ENCODE measurements at regions not wholly inside any gene's neighbourhood (a gene's known extent, or its start where the extent isn't known, plus 50 kb on each side); places are given as distances from the start of the nearest gene placed in this dataset.
A peak's percentile ranks its signal among the peaks of the same experiment; 100 is the strongest.
"Not testable (repeated sequence)": the region's sequence is repeated elsewhere in the genome, so short reads cannot be mapped to it uniquely, and the experiment has no call there.

DNA sequence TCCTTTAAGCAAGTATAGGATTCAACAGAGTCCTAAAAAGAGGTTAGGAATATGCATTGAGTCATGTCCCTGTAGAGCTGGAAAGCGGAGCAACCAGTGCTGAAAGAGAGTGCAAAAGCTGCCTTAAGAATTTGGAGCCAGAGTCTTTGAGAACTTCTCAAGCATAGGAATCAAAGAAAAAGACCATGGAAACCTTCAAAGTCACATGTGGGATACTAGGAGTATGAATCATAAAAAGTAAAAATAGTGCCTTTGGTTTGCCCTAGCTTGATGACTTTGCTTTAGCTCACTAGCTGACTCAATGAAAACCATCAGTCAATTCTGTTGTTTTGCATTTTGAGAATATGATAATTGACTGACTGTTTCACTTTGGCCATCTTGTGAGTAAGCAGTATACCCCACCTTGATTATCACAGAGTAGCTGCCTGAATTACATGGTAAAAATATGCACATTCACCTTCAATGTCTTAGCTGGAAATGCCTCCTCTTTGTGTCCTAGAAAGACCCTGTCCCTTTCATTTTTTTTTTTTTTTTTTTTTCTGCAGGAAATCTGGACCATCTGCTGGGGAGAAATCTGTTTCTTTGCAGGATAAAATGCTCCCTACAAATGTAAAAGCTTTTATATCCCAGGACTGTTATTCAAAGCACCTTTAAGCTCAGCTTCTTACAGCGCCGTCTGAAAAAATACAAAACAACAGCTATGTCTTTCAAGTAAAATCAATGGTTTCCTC is 248.6 kb upstream of the KRR1 start:
- no peak for DNase-seq

GRCh38 chr12:75759196-75759595 is 247.8 kb upstream of the KRR1 start:
- no peak for DNase-seq

- no peak for DNase-seq
Observed at GRCh38 chr12:75756771-75757170, 245.4 kb upstream of the KRR1 start.

DNA sequence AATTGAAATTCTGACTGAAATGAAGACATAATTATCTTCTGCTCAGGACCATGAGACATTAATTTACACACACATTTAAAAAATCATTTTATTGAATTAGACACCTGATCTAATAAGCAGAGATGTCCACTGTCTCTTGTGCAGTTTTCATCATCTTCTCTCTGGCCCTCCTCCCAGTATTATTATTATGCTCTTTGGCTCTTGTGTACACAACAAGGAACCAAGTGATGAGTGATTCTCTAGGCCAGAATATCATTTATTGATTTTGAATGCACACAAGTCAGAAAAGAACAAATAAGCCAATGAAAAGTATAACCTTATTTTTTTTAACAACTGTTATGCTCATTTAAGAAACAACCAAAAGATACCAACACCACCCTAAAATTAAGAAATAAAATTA is 244.7 kb upstream of the KRR1 start:
- DNase-seq = no peak

DNA sequence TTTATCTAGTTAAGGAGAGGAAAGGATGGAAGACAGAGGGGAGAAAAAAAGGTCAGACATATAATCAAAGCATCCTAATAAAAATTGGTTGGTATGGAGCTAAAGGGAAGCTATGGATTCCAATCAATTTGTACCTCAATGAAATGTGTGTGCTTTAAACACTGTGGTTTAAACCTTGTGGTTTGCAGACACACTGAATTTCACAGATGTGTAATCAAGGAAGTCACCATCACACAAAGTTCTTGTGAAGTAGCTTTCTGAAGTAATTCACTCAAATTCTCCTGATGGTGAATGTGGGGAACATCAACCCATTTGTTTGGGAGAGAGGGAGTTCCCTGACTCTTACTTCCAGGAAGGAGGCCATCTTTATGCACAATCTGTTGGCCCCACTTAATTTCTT is 243.3 kb upstream of the KRR1 start:
- DNase-seq = no peak

- no peak for DNase-seq
Observed at GRCh38 chr12:75754141-75754540, 242.7 kb upstream of the KRR1 start.

- no peak for DNase-seq
Observed at GRCh38 chr12:75751769-75752471, 240.5 kb upstream of the KRR1 start.

DNA sequence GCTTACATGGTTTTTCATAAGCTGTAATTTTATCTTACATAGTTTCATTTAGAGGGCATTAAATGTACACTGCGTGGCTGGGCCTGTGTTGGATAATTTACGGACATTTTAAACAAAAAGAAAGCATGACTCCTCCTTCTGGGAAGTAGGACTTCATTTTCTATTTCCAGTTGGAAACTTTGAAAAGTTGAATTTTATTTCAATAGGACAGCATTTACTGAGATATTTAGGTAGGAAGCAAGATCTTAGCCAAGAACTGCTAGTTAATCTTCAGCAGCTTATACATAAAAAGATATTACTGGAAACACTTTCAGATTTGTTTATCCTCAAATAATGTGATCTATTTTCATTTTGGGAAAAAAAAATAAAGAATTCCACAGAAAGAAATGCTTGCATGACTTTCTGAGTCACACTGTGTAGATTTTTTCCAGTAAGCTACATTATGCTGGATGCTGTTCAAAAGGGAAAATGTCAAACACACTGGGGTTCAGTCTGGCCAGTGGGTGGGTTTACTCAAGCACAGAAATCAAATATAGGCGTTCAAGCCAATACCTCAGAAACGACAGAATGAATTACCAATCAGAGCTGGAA is 239.4 kb upstream of the KRR1 start:
- no peak for DNase-seq

DNA sequence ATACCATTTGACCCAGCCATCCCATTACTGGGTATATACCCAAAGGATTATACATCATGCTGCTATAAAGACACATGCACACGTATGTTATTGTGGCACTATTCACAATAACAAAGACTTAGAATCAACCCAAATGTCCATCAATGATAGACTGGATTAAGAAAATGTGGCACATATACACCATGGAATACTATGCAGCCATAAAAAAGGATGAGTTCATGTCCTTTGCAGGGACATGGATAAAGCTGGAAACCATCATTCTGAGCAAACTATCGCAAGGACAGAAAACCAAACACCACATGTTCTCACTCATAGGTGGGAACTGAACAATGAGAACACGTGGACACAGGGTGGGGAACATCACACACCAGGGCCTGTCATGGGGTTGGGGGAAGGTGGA is 237.6 kb upstream of the KRR1 start:
- DNase-seq = not testable (repeated sequence)

DNA sequence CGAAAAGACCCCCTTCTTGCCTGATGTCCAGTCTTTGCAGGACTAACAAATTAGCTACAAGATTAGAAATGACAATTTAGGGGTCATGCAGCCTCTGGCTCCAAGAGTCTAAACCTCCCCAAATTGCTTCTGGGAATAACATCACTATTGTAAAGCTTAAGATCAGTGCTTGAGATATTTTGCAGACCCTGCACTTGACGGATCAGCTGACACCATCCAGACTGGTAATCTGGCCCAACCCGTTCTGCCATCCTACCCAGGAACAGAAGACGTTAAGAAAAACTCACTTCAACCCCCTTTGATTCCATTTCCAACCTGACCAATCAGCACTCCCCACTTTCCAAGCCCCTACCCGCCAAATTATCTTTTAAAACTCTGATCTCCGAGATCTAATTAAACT is 236.7 kb upstream of the KRR1 start:
- no peak for DNase-seq

GRCh38 chr12:75747572-75748021 is 236.2 kb upstream of the KRR1 start:
- no peak for DNase-seq

GRCh38 chr12:75746621-75747020 is 235.2 kb upstream of the KRR1 start:
- no peak for DNase-seq

- DNase-seq = peak; percentile 61
Observed at GRCh38 chr12:75744607-75745256, 233.3 kb upstream of the KRR1 start.

- no peak for DNase-seq
Observed at GRCh38 chr12:75742961-75743360, 231.6 kb upstream of the KRR1 start.

- no peak for DNase-seq
Observed at GRCh38 chr12:75742048-75742447, 230.6 kb upstream of the KRR1 start.

- no peak for DNase-seq
Observed at GRCh38 chr12:75739912-75740311, 228.5 kb upstream of the KRR1 start.

DNA sequence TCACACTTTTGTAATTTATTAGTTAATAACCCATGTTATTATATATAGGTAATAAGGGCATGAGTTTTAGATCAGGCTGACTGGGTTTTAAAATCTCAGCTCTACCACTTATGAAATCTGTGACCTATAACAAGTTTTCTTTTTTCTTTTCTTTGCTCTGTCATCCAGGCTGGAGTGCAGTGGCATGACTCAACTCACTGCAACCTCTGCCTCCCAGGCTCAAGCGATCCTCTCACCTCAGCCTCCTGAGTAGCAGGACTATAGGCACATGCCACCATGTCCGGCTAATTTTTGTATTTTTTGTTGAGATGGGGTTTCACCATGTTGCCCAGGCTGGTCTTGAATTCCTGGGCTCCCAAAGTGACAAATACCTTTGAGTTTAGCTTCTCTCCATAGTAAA is 227.7 kb upstream of the KRR1 start:
- DNase-seq = not testable (repeated sequence)

- no peak for DNase-seq
Observed at GRCh38 chr12:75738486-75738885, 227.1 kb upstream of the KRR1 start.

GRCh38 chr12:75735853-75736252 is 224.4 kb upstream of the KRR1 start:
- DNase-seq = no peak

DNA sequence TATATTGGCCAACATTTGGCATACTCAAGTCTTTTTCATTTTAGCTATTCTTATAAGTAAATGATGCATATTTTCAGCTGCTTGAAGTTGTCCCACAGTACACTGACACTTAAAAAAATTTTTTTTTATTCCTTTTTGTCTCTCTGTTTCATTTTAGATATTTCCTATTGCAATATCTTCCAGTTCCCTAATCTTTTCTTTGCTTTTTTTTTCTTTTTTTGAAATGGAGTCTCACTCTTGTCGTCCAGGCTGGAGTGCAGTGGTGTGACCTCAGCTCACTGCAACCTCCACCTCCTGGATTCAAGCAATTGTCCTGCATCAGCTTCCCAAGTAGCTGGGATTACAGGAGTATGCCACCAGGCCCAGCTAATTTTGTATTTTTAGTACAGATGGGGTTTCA is 217.4 kb upstream of the KRR1 start:
- DNase-seq = no peak

- no peak for DNase-seq
Observed at GRCh38 chr12:75727577-75727976, 216.2 kb upstream of the KRR1 start.

DNA sequence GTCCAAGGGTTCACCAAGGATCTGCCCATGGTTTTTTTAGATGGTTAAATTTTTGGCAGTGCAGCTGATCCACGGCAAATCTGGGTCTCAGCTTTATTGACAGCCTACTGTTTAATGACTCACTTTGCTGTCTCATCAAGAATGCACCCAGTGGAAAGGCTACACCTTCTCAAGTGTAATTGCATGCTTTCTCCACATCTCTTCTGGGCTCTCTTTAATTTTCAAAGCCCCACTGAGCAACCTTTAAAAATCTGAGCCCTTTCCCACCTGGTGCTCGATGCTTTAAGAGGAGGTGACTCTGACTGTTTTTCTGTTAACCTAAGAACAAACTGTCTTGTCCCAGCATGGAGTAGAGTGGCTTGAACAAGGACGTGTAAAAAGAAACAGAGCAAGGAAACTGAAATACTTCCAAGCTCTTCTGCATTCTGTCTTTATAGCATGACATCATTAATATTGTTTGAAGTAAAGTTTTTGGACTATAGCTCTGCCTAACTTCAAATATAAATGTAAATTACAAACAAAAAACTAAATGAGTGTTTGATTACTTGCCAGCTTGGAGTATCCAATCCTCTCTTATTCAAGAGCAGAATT is 214.2 kb upstream of the KRR1 start:
- no peak for DNase-seq

Data from renal pelvis (tissue), 1 donor.